IPS DF 6.9 (cell line): ENCODE measurements at regions not wholly inside any gene's neighbourhood (a gene's known extent, or its start where the extent isn't known, plus 50 kb on each side); places are given as distances from the start of the nearest gene placed in this dataset.
"Not testable (repeated sequence)": the region's sequence is repeated elsewhere in the genome, so short reads cannot be mapped to it uniquely, and the experiment has no call there.

Source experiments
- DNase-seq: peaks from one replicate; pipeline ENCODE4 v3.0.0-alpha.2; 2013; ENCODE audit warnings: low read depth, low spot score
- H3K27ac ChIP-seq: one replicate; pipeline ENCODE4 v1.5.1; 2013; ENCODE audit warnings: low read length, control low read depth
- H3K27me3 ChIP-seq: 2 replicates; pipeline ENCODE4 v1.6.1; 2013; ENCODE audit warnings: mild to moderate bottlenecking, low read length; ENCODE audit not compliant: control insufficient read depth, insufficient read depth
- H3K36me3 ChIP-seq: 2 replicates; pipeline ENCODE4 v1.6.1; 2013; ENCODE audit warnings: low read length; ENCODE audit not compliant: control insufficient read depth, insufficient read depth
- H3K4me1 ChIP-seq: 2 replicates; pipeline ENCODE4 v1.6.1; 2013; ENCODE audit warnings: low read length; ENCODE audit not compliant: control insufficient read depth, insufficient read depth
- H3K4me3 ChIP-seq: 2 replicates; pipeline ENCODE4 v1.5.1; 2013; ENCODE audit warnings: mild to moderate bottlenecking, low read length
- H3K9me3 ChIP-seq: 2 replicates; pipeline ENCODE4 v1.6.1; 2013; ENCODE audit warnings: low read length, inconsistent platforms; ENCODE audit not compliant: control insufficient read depth, insufficient read depth
- WGBS: extraction: QIAGEN DNeasy Blood & Tissue Kit; methylation state at CpG from one replicate; pipeline ENCODE4 v1.1.7; 2013; ENCODE audit warnings: mixed read lengths, missing lambda C conversion rate; ENCODE audit not compliant: insufficient read length, insufficient coverage; 5-methylcytosine and 5-hydroxymethylcytosine counted together

DNA sequence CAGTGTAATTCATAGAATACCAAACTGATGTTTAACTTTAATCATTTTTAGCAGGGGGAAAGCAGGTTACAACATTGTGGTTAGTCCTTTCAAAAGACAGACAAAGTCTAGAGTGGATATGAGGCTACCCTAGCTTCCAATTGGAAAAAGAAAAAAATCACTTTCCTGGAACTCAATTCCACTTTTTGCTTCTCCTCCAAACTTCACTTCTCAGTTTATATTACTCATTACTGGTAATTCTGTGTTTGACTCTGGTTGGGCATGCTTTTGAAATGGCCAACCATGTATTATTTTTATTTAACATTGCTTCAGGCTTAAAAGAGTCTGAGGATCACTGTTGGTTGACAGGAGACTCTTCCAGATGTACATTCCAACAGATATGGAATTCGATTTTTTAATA is 84.8 kb downstream of the RAP2B start:
- Histone ChIP-seq H3K4me3 (no peak overlapping the region), H3K4me1 (no peaks in the 10 kb centered on the region), H3K27ac (no peak overlapping the region), H3K9me3 (no peaks in the 10 kb centered on the region), H3K27me3 (no peaks in the 10 kb centered on the region), H3K36me3 (no peaks in the 10 kb centered on the region)
- DNase-seq = no peak
- WGBS = no CpG with 5 or more reads among the region's 1 CpG

- Histone ChIP-seq H3K9me3 (no peaks in the 10 kb centered on the region), H3K27ac (no peak overlapping the region), H3K4me1 (no peaks in the 10 kb centered on the region), H3K36me3 (no peaks in the 10 kb centered on the region), H3K4me3 (no peak overlapping the region), H3K27me3 (no peaks in the 10 kb centered on the region)
- WGBS = no CpG with 5 or more reads among the region's 7 CpGs
- no peak for DNase-seq
Measured at GRCh38 chr3:153247331-153248330, 85.6 kb downstream of the RAP2B start.

GRCh38 chr3:153248835-153249234 is 86.8 kb downstream of the RAP2B start:
- not testable (repeated sequence) for H3K27ac ChIP-seq, H3K36me3 ChIP-seq, H3K4me1 ChIP-seq, DNase-seq, H3K4me3 ChIP-seq, H3K27me3 ChIP-seq, H3K9me3 ChIP-seq
- no CpG with 5 or more reads among the region's 6 CpGs for WGBS

DNA sequence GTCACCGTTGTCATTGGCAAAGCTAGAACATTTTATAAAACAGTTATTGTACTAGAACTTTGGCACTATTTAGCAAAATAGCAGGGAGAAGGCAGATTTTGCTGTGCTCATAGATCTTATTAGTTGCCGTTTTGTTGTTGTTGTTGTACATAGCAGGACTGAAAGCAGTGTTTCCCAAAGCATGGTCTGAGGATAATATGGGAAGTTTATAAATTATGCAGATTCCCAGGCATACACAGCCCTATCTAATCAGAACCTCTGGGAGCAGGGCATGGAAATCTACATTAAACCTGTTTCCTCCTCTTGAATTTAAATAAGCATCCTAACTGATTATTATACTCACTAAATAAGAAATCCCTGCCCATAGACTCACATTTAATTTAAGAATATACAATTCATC is 87.9 kb downstream of the RAP2B start:
- Histone ChIP-seq H3K36me3 (no peaks in the 10 kb centered on the region), H3K4me3 (no peak overlapping the region), H3K9me3 (no peaks in the 10 kb centered on the region), H3K27me3 (no peaks in the 10 kb centered on the region), H3K27ac (no peak overlapping the region), H3K4me1 (no peaks in the 10 kb centered on the region)
- no CpG with 5 or more reads among the region's 2 CpGs for WGBS
- no peak for DNase-seq

DNA sequence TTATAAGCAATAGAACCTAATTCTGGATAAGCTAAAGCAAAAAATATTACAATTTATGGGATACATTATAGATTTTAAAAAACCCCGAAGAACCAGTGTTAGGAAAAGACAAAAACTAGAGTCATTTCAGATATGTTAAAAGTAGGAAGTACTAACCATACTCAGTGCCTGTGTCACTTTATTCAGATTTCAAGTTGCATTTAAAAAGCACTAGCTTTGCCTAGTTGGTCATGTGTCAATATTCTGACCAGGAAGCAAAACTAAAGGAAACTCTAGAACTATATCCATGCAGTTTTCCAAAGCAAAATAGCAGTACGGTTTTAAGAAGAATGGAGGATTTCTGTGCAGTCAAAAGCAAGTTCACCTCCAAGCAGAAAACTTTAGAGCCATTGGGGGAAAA is 88.4 kb downstream of the RAP2B start:
- no CpG with 5 or more reads among the region's 2 CpGs for WGBS
- H3K27ac ChIP-seq = no peak overlapping the region
- H3K36me3 ChIP-seq = no peaks in the 10 kb centered on the region
- no peaks in the 10 kb centered on the region for H3K9me3 ChIP-seq
- H3K27me3 ChIP-seq = no peaks in the 10 kb centered on the region
- DNase-seq = no peak
- no peaks in the 10 kb centered on the region for H3K4me1 ChIP-seq
- H3K4me3 ChIP-seq = no peak overlapping the region

DNA sequence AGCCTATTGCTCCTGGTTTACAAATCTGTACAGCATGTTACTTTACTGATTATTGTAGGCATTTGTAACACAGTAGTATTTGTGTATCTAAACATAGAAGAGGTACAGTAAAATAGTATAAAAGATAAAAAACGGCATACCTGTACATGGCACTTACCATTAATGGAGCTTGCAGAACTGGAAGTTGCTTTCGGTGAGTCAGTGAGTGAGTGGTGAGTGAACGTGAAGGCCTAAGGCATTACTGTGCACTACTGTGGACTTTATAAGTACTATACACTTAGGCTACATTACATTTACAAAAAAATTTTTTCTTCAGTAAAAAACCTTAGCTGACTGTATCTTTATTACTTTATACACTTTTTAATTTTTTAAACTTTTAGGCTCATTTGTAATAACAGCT is 90.9 kb downstream of the RAP2B start:
- no peaks in the 10 kb centered on the region for H3K9me3 ChIP-seq
- H3K27ac ChIP-seq = no peak overlapping the region
- DNase-seq = no peak

DNA sequence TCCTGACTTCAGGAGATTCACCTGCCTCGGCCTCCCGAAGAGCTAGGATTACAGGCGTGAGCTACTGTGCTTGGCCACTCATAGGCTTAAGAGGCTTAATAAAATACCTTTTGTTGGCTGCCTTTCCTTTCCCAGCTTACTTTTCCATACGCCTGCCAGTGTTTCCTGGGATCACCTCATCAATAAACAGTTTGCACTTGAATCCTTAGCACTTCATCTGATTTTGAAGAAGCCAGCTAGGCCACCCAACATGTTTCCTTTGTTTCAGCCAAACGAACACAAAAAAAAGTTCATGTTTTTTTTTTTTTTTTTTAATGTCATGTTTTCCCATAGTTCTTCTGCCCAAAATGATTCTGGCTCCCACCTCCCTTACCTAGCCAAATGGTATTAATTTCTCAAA is 92.3 kb downstream of the RAP2B start:
- no CpG with 5 or more reads among the region's 5 CpGs for WGBS
- no peak for DNase-seq

More for the DNA sequence above, 90.9 kb downstream of the RAP2B start:
- no peak overlapping the region for H3K4me3 ChIP-seq
- H3K27me3 ChIP-seq = no peaks in the 10 kb centered on the region
- no CpG with 5 or more reads among the region's 3 CpGs for WGBS
- no peaks in the 10 kb centered on the region for H3K4me1 ChIP-seq
- H3K36me3 ChIP-seq = no peaks in the 10 kb centered on the region

DNA sequence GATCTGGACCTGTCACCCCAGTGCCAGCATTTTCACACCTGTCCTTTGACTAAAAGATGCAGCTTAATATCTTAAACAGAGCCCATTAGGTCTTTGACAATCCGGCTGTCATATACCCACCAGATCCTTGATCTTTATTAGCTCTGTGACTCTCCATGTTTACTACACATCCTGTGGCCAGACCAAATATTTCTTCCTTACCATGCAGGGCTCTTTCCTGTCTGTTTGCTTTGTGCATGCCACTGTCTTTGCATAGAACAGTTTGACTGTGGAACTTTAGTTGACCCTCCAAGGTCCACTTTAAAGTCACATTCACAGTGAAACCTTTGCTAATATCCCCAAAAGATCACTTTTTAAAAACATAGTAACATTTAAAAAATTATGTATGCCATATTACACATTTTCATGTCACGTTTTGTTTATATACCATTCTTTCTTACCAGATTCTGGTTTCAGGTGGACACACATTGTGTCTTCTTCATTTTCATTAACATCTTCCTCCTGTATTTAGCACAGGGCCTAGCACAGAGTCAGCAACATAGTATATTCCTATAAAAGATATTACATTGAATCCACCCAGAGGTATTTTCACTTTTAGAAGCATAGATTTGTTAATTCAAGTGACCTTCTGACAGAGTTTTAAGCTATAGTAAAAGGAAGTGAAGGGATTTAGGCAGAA is 95.8 kb downstream of the RAP2B start:
- no CpG with 5 or more reads among the region's 2 CpGs for WGBS
- Histone ChIP-seq H3K4me3 (no peak overlapping the region), H3K36me3 (no peaks in the 10 kb centered on the region), H3K4me1 (no peaks in the 10 kb centered on the region), H3K27me3 (no peaks in the 10 kb centered on the region), H3K9me3 (no peaks in the 10 kb centered on the region), H3K27ac (no peak overlapping the region)
- no peak for DNase-seq

More for the DNA sequence above, 92.3 kb downstream of the RAP2B start:
- H3K4me1 ChIP-seq = no peaks in the 10 kb centered on the region
- no peak overlapping the region for H3K4me3 ChIP-seq
- no peak overlapping the region for H3K27ac ChIP-seq
- H3K27me3 ChIP-seq = no peaks in the 10 kb centered on the region
- H3K36me3 ChIP-seq = no peaks in the 10 kb centered on the region
- no peaks in the 10 kb centered on the region for H3K9me3 ChIP-seq

DNA sequence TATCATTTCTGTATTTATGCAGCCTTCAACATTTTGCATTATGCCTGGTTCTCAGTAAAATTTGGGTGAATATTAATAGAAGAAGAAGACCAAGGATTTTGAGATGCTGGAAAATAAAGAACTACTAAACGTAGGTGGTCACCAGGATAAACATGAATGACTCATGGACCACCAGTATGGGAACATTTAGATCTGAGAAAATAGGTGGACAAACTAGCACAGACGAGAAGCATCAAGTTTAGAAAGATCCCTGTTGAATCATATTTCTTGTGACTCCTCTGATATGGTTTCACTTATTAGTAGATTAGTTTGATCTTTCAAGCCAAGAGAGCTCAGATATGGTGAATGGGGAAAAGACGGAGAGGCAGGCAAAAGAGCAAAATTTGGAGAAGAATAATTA is 97.9 kb downstream of the RAP2B start:
- Histone ChIP-seq H3K4me3 (no peak overlapping the region), H3K9me3 (no peaks in the 10 kb centered on the region), H3K4me1 (no peaks in the 10 kb centered on the region), H3K27ac (no peak overlapping the region), H3K36me3 (no peaks in the 10 kb centered on the region), H3K27me3 (no peaks in the 10 kb centered on the region)
- no peak for DNase-seq
- no CpG with 5 or more reads among the region's 3 CpGs for WGBS

DNA sequence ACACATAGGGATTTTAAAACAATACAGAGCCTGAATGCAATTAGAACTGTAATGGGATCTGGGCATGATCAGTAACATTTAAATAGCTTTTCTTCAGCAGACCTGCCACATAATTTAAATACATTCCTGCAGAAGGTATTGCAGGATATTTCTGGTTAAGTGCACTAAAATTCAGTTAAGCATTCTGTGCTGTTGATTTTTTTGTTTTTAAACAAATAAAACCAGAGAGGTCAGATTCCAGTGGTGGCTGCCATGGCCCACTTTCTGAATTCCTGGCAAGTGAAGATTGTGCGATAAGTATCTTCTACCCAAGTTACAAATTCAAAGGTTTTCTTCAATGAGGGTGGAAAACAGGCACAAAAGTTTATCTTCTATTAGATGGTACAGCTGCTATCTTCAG is 98.7 kb downstream of the RAP2B start:
- H3K4me1 ChIP-seq = no peaks in the 10 kb centered on the region
- H3K27me3 ChIP-seq = no peaks in the 10 kb centered on the region
- DNase-seq = no peak
- H3K27ac ChIP-seq = no peak overlapping the region
- no peaks in the 10 kb centered on the region for H3K36me3 ChIP-seq
- H3K4me3 ChIP-seq = no peak overlapping the region
- no CpG with 5 or more reads among the region's 1 CpG for WGBS
- no peaks in the 10 kb centered on the region for H3K9me3 ChIP-seq
